HG03095 (cell line): ENCODE measurements at regions not wholly inside any gene's neighbourhood (a gene's known extent, or its start where the extent isn't known, plus 50 kb on each side); places are given as distances from the start of the nearest gene placed in this dataset.

Source experiments
- ATAC-seq: cut with Tn5 transposase; IDR thresholded peaks from one replicate; pipeline ENCODE4 v1.9.1; 2021; ENCODE audit warnings: moderate library complexity; ENCODE audit not compliant: unreplicated experiment

- no peak for ATAC-seq
These were observed 207.8 kb downstream of the FOXO1 start for GRCh38 chr13:40458720-40458990.

GRCh38 chr13:40460116-40460515 is 206.3 kb downstream of the FOXO1 start:
- no peak for ATAC-seq

GRCh38 chr13:40464337-40465014 is 202.0 kb downstream of the FOXO1 start:
- no peak for ATAC-seq

- no peak for ATAC-seq
These were observed 201.4 kb downstream of the FOXO1 start for GRCh38 chr13:40465015-40465390.

GRCh38 chr13:40466272-40466671 is 200.2 kb downstream of the FOXO1 start:
- no peak for ATAC-seq

GRCh38 chr13:40468227-40468838 is 198.1 kb downstream of the FOXO1 start:
- no peak for ATAC-seq

GRCh38 chr13:40469581-40470310 is 196.7 kb downstream of the FOXO1 start:
- no peak for ATAC-seq

- no peak for ATAC-seq
These were observed 195.8 kb downstream of the FOXO1 start for GRCh38 chr13:40470660-40471059.

- ATAC-seq = no peak
These were observed 195.4 kb downstream of the FOXO1 start for GRCh38 chr13:40471076-40471475.

- ATAC-seq = no peak
These were observed 194.5 kb downstream of the FOXO1 start for GRCh38 chr13:40471911-40472310.

GRCh38 chr13:40472427-40473220 is 193.8 kb downstream of the FOXO1 start:
- no peak for ATAC-seq

- ATAC-seq = no peak
These were observed 190.8 kb downstream of the FOXO1 start for GRCh38 chr13:40475617-40476016.

GRCh38 chr13:40476175-40476958 is 190.1 kb downstream of the FOXO1 start:
- no peak for ATAC-seq

- no peak for ATAC-seq
These were observed 188.5 kb downstream of the FOXO1 start for GRCh38 chr13:40477623-40478608.

GRCh38 chr13:40478775-40479174 is 187.7 kb downstream of the FOXO1 start:
- ATAC-seq = no peak

GRCh38 chr13:40479196-40479845 is 187.1 kb downstream of the FOXO1 start:
- ATAC-seq = no peak

- no peak for ATAC-seq
These were observed 186.2 kb downstream of the FOXO1 start for GRCh38 chr13:40480012-40480914.

- ATAC-seq = no peak
These were observed 185.4 kb downstream of the FOXO1 start for GRCh38 chr13:40480915-40481516.
